ENCODE measurements at regions not wholly inside any gene's neighbourhood (a gene's known extent, or its start where the extent isn't known, plus 50 kb on each side); places are given as distances from the start of the nearest gene placed in this dataset.

- TF ChIP-seq ZXDC (CRISPR knock-in tag; IDR thresholded peaks at IDR 0.05) (no peak), ZNF839 (CRISPR knock-in tag; IDR thresholded peaks at IDR 0.05; ENCODE audit: borderline replicate concordance) (no peak), ZNF432 (CRISPR knock-in tag; IDR thresholded peaks at IDR 0.05; ENCODE audit: borderline replicate concordance) (no peak), PHF21A (CRISPR knock-in tag; IDR thresholded peaks at IDR 0.05) (no peak), ZNF382 (CRISPR knock-in tag; IDR thresholded peaks at IDR 0.05; ENCODE audit: borderline replicate concordance) (no peak), ZNF768 (CRISPR knock-in tag; IDR thresholded peaks at IDR 0.05) (no peak), RELA (CRISPR knock-in tag; IDR thresholded peaks at IDR 0.05) (no peak), ZMAT3 (CRISPR knock-in tag; conservative IDR thresholded peaks at IDR 0.05) (no peak)
Observed at GRCh38 chr6:122200440-122200839, 199.0 kb upstream of the HSF2 start (continued).

GRCh38 chr6:122202576-122203137 is 196.8 kb upstream of the HSF2 start:
- intact Hi-C loops (cut with micrococcal nuclease; ENCODE audit: unreplicated experiment) (no loop called here), in situ Hi-C loops (cut with HindIII; ENCODE audit: extremely low pct_ligation_motif_present, low pct_unique_long_range_greater_than_20kb) (no loop called here)
- no peak overlapping the region for H2AFZ ChIP-seq (ENCODE audit: low read length)
- no peaks in the 10 kb centered on the region for H3K4me1 ChIP-seq (ENCODE audit: insufficient read depth, low read length)
- ATAC-seq = peak; percentile 80
- H3K27ac ChIP-seq (ENCODE audit: extremely low read length, insufficient read depth, low read length) = no peak overlapping the region
- CTCF ChIA-PET (ENCODE audit: low intra/inter-chr PET ratio, low total read pairs) = no interaction called here
- H3K9me3 ChIP-seq (ENCODE audit: low read length) = no peaks in the 10 kb centered on the region
- no peak overlapping the region for H3K9ac ChIP-seq (ENCODE audit: insufficient read depth, low read depth, low read length)
- H3K36me3 ChIP-seq (replicated peaks in 1 of 2; ENCODE audit: control insufficient read depth in 1 of 2, insufficient read depth in 2 of 2, low read length in 2 of 2) = no peaks in the 10 kb centered on the region
- H3K4me2 ChIP-seq (ENCODE audit: low read depth, low read length) = no peak overlapping the region
- WGBS (ENCODE audit: low lambda C conversion rate) = 11% methylated on average over 8 of the region's 8 CpGs
- FAIRE-seq = no peak
- BruUV-seq (replicated peaks) = no TSS peak
- POLR2A ChIA-PET = no interaction called here
- H3K4me3 ChIP-seq (replicated peaks in 1 of 3; ENCODE audit: insufficient read depth in 1 of 3, low read depth in 2 of 3, low read length in 3 of 3) = no peak overlapping the region
- H4K20me1 ChIP-seq (ENCODE audit: insufficient read depth, low read length) = no peaks in the 10 kb centered on the region
- DNase-seq (ENCODE audit: low spot score) = peak; percentile 2
- H3K79me2 ChIP-seq (ENCODE audit: insufficient read depth, low read length) = no peaks in the 10 kb centered on the region
- no peak for TF ChIP-seq NPAS2 (CRISPR knock-in tag; IDR thresholded peaks at IDR 0.05; ENCODE audit: borderline replicate concordance)
- no peak for TF ChIP-seq GABPA (IDR thresholded peaks at IDR 0.05; ENCODE audit: low read depth, low read length)
- no peak for TF ChIP-seq GABPA (CRISPR knock-in tag; IDR thresholded peaks at IDR 0.05; ENCODE audit: low read depth)
- TF ChIP-seq TSC22D2 (CRISPR knock-in tag; IDR thresholded peaks at IDR 0.05; ENCODE audit: borderline replicate concordance) = no peak
- TF ChIP-seq ZNF549 (CRISPR knock-in tag; IDR thresholded peaks at IDR 0.05) = no peak
- no peak for TF ChIP-seq ZFAT (CRISPR knock-in tag; conservative IDR thresholded peaks at IDR 0.05)
- TF ChIP-seq MAFK (conservative IDR thresholded peaks at IDR 0.05 in 1 of 2, IDR thresholded peaks at IDR 0.05 in 1 of 2; ENCODE audit: low read length in 2 of 2) = no peak
- no peak for TF ChIP-seq ZNF512B (CRISPR knock-in tag; IDR thresholded peaks at IDR 0.05; ENCODE audit: borderline replicate concordance)
- TF ChIP-seq ZNF205 (CRISPR knock-in tag; IDR thresholded peaks at IDR 0.05) = 0 out of 2 replicates have a peak, but pooled peaks have one; percentile 37
- H3K27me3 ChIP-seq (ENCODE audit: control insufficient read depth in 1 of 2, insufficient read depth in 2 of 2, low read length in 2 of 2) = no peaks in the 10 kb centered on the region
